ENCODE measurements at regions not wholly inside any gene's neighbourhood (a gene's known extent, or its start where the extent isn't known, plus 50 kb on each side); places are given as distances from the start of the nearest gene placed in this dataset.

DNA sequence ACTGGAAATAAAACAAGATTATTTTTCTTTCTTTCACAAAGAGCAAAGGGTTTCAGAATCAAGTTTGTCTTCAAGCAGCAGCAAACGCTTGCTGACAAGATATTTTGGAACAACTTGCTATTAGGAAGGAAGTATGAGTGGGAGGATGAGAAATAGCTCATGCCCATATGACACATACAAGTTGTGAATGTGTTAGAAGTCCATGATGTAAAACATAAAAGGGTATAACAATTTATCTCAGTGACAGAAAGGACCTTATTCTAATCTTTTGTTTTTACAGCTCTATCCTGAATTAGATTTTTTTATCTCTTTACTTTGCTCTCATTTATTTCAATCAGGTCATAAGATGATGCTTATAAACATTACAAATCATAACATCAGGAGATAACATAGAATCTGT is 516.6 kb upstream of the MEF2C start:
- Histone ChIP-seq H3K27me3 (ENCODE audit: control insufficient read depth in 3 of 3, insufficient read depth in 3 of 3, low read length in 2 of 3) (no peaks in the 10 kb centered on the region), H3K4me3 (no peak overlapping the region), H3K4me1 (ENCODE audit: control insufficient read depth in 5 of 5, insufficient read depth in 5 of 5, low read length in 5 of 5) (peaks cover 0 to 6% (median 4%) of the 10 kb centered on the region in 5 donors), H3K9me3 (ENCODE audit: control insufficient read depth in 4 of 4, insufficient read depth in 3 of 4, low read length in 3 of 4) (no peaks in the 10 kb centered on the region), H3K9ac (ENCODE audit: insufficient read depth in 1 of 2, low read length in 2 of 2) (no peak overlapping the region), H3K27ac (ENCODE audit: low read depth in 1 of 2, low read length in 1 of 2) (no peak overlapping the region), H3K36me3 (ENCODE audit: control insufficient read depth in 4 of 4, insufficient read depth in 4 of 4, low read length in 4 of 4) (no peaks in the 10 kb centered on the region)
- DNase-seq, result no peak
- WGBS, 2 donors, result 29 to 42% methylated on average over 1 of the region's 1 CpG
- peak; percentile 36 for ATAC-seq (ENCODE audit: insufficient read depth, low FRiP score)
- no peak for TF ChIP-seq CTCF (IDR thresholded peaks at IDR 0.05; ENCODE audit: control extremely low read depth, extremely low read depth)

- WGBS, 2 donors, result 41 to 62% methylated on average over 1 of the region's 1 CpG
- no peak overlapping the region for H3K9ac ChIP-seq (ENCODE audit: insufficient read depth in 1 of 2, low read length in 2 of 2)
- H3K4me3 ChIP-seq, result no peak overlapping the region
- H3K27ac ChIP-seq (ENCODE audit: low read depth in 1 of 2, low read length in 1 of 2), result no peak overlapping the region
- ATAC-seq (ENCODE audit: insufficient read depth, low FRiP score), result peak; percentile 64
- no peak for TF ChIP-seq CTCF (IDR thresholded peaks at IDR 0.05; ENCODE audit: control extremely low read depth, extremely low read depth)
- H3K36me3 ChIP-seq (ENCODE audit: control insufficient read depth in 4 of 4, insufficient read depth in 4 of 4, low read length in 4 of 4), result no peaks in the 10 kb centered on the region
- H3K9me3 ChIP-seq (ENCODE audit: control insufficient read depth in 4 of 4, insufficient read depth in 3 of 4, low read length in 3 of 4), result no peaks in the 10 kb centered on the region
- H3K27me3 ChIP-seq (ENCODE audit: control insufficient read depth in 3 of 3, insufficient read depth in 3 of 3, low read length in 2 of 3), result no peaks in the 10 kb centered on the region
- peaks cover 0 to 6% (median 4%) of the 10 kb centered on the region in 5 donors for H3K4me1 ChIP-seq (ENCODE audit: control insufficient read depth in 5 of 5, insufficient read depth in 5 of 5, low read length in 5 of 5)
- DNase-seq, result no peak
Observed at GRCh38 chr5:89397096-89397495, 514.1 kb upstream of the MEF2C start.

- 8 to 11% methylated on average over 2 of the region's 2 CpGs for WGBS, 2 donors
- peak overlapping the region; percentile 23 to 48 for H3K27ac ChIP-seq (ENCODE audit: low read depth in 1 of 2, low read length in 1 of 2)
- no peaks in the 10 kb centered on the region for H3K9me3 ChIP-seq (ENCODE audit: control insufficient read depth in 4 of 4, insufficient read depth in 3 of 4, low read length in 3 of 4)
- no peaks in the 10 kb centered on the region for H3K27me3 ChIP-seq (ENCODE audit: control insufficient read depth in 3 of 3, insufficient read depth in 3 of 3, low read length in 2 of 3)
- peaks cover 0 to 6% (median 4%) of the 10 kb centered on the region in 5 donors for H3K4me1 ChIP-seq (ENCODE audit: control insufficient read depth in 5 of 5, insufficient read depth in 5 of 5, low read length in 5 of 5)
- DNase-seq (peak in 2 of 3 donors; percentile 15 to 45), ATAC-seq (ENCODE audit: insufficient read depth, low FRiP score) (peak; percentile 71)
- no peak overlapping the region for H3K4me3 ChIP-seq
- no peaks in the 10 kb centered on the region for H3K36me3 ChIP-seq (ENCODE audit: control insufficient read depth in 4 of 4, insufficient read depth in 4 of 4, low read length in 4 of 4)
- no peak for TF ChIP-seq CTCF (IDR thresholded peaks at IDR 0.05; ENCODE audit: control extremely low read depth, extremely low read depth)
- no peak overlapping the region for H3K9ac ChIP-seq (ENCODE audit: insufficient read depth in 1 of 2, low read length in 2 of 2)
Observed at GRCh38 chr5:89396278-89396954, 513.4 kb upstream of the MEF2C start.

GRCh38 chr5:89395111-89395510 is 512.1 kb upstream of the MEF2C start:
- Histone ChIP-seq H3K27me3 (ENCODE audit: control insufficient read depth in 3 of 3, insufficient read depth in 3 of 3, low read length in 2 of 3) (no peaks in the 10 kb centered on the region), H3K4me1 (ENCODE audit: control insufficient read depth in 5 of 5, insufficient read depth in 5 of 5, low read length in 5 of 5) (peaks cover 0 to 6% (median 4%) of the 10 kb centered on the region in 5 donors), H3K27ac (ENCODE audit: low read depth in 1 of 2, low read length in 1 of 2) (no peak overlapping the region), H3K4me3 (no peak overlapping the region), H3K9ac (ENCODE audit: insufficient read depth in 1 of 2, low read length in 2 of 2) (no peak overlapping the region), H3K9me3 (ENCODE audit: control insufficient read depth in 4 of 4, insufficient read depth in 3 of 4, low read length in 3 of 4) (no peaks in the 10 kb centered on the region), H3K36me3 (ENCODE audit: control insufficient read depth in 4 of 4, insufficient read depth in 4 of 4, low read length in 4 of 4) (no peaks in the 10 kb centered on the region)
- ATAC-seq (ENCODE audit: insufficient read depth, low FRiP score) (no peak), DNase-seq (no peak)
- TF ChIP-seq CTCF (IDR thresholded peaks at IDR 0.05; ENCODE audit: control extremely low read depth, extremely low read depth), result no peak

Measured in lung (tissue), 11 donors.